ENCODE measurements at regions not wholly inside any gene's neighbourhood (a gene's known extent, or its start where the extent isn't known, plus 50 kb on each side); places are given as distances from the start of the nearest gene placed in this dataset.

- no peak for DNase-seq
Observed at GRCh38 chr4:104901961-104902605, 244.6 kb upstream of the TET2 start.

GRCh38 chr4:104905065-104905464 is 241.6 kb upstream of the TET2 start:
- DNase-seq, result no peak

- no peak for DNase-seq
Observed at GRCh38 chr4:104905546-104905945, 241.1 kb upstream of the TET2 start.

GRCh38 chr4:104906276-104906675 is 240.4 kb upstream of the TET2 start:
- no peak for DNase-seq

GRCh38 chr4:104907074-104907649 is 239.5 kb upstream of the TET2 start:
- DNase-seq, result no peak

- DNase-seq, result no peak
Observed at GRCh38 chr4:104907991-104908390, 238.7 kb upstream of the TET2 start.

- DNase-seq, result no peak
Observed at GRCh38 chr4:104909376-104909775, 237.3 kb upstream of the TET2 start.

- DNase-seq, result no peak
Observed at GRCh38 chr4:104912518-104912917, 234.2 kb upstream of the TET2 start.

- DNase-seq, result no peak
Observed at GRCh38 chr4:104915373-104915772, 231.3 kb upstream of the TET2 start.

GRCh38 chr4:104915864-104916263 is 230.8 kb upstream of the TET2 start:
- DNase-seq, result no peak

- DNase-seq, result no peak
Observed at GRCh38 chr4:104919406-104919805, 227.3 kb upstream of the TET2 start.

GRCh38 chr4:104930298-104930697 is 216.4 kb upstream of the TET2 start:
- no peak for DNase-seq

- DNase-seq, result peak; percentile 46
Observed at GRCh38 chr4:104930745-104931736, 215.6 kb upstream of the TET2 start.

- DNase-seq, result no peak
Observed at GRCh38 chr4:104938624-104939023, 208.1 kb upstream of the TET2 start.

GRCh38 chr4:104940927-104941326 is 205.7 kb upstream of the TET2 start:
- DNase-seq, result no peak

GRCh38 chr4:104941661-104942062 is 205.0 kb upstream of the TET2 start:
- no peak for DNase-seq

- DNase-seq, result peak; percentile 6
Observed at GRCh38 chr4:104942990-104943743, 203.5 kb upstream of the TET2 start.

- no peak for DNase-seq
Observed at GRCh38 chr4:104944596-104944995, 202.1 kb upstream of the TET2 start.

GRCh38 chr4:104964410-104965175 is 182.1 kb upstream of the TET2 start:
- no peak for DNase-seq

- peak; percentile 3 for DNase-seq
Observed at GRCh38 chr4:104966349-104967033, 180.2 kb upstream of the TET2 start.

- DNase-seq, result no peak
Observed at GRCh38 chr4:104967034-104967401, 179.7 kb upstream of the TET2 start.

Data from GDM1 (cell line).